Fibroblast of lung (primary cell): ENCODE measurements at regions not wholly inside any gene's neighbourhood (a gene's known extent, or its start where the extent isn't known, plus 50 kb on each side); places are given as distances from the start of the nearest gene placed in this dataset.

ENCODE experiments used
- CTCF ChIP-seq, 2 donors: IDR thresholded peaks in 1 of 2; conservative IDR thresholded peaks in 1 of 2; 1 replicate in 1 of 2; 2 replicates in 1 of 2; pipeline ENCODE4 v1.5.1; 2011 to 2012; ENCODE audit warnings: low read length in 2 of 2, control low read depth in 1 of 2, inconsistent platforms in 1 of 2, low read depth in 1 of 2, mild to moderate bottlenecking in 1 of 2
- EZH2 ChIP-seq: IDR thresholded peaks from 2 replicates; pipeline ENCODE4 v1.5.1; 2012; ENCODE audit warnings: low read length, control low read depth, mild to moderate bottlenecking; ENCODE audit errors: missing control alignments

DNA sequence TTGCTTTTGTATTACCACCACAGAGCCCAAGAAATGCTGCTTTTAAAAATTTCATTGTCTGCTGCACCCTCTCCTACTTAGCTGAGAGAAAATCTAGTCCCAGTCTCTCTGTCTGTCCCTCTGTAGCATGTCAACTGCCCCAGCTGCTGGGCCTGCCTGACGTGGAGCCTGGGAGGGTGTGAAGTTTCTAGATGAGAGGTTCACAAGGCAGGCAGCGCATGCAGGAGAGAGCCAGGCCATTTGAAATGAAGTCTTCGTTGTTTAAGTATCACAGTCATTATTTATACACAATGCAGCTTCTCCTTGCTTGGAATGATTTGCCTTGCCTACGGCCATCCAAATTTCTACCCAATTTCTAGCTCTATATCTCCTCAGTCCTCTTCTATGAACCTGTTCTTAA, 306.8 kb upstream of the PLXNA2 start:
- TF ChIP-seq CTCF (conservative IDR thresholded peaks at IDR 0.05 in 1 of 2, IDR thresholded peaks at IDR 0.05 in 1 of 2; ENCODE audit: low read depth in 1 of 2, low read length in 2 of 2) = no peak
- no peak for TF ChIP-seq EZH2
